ENCODE measurements at regions not wholly inside any gene's neighbourhood (a gene's known extent, or its start where the extent isn't known, plus 50 kb on each side); places are given as distances from the start of the nearest gene placed in this dataset.

- TF ChIP-seq CTCF (conservative IDR thresholded peaks at IDR 0.05; ENCODE audit: low read length), result no peak
- TF ChIP-seq EZH2phosphoT487 (IDR thresholded peaks at IDR 0.05; ENCODE audit: borderline replicate concordance), result no peak
Measured at GRCh38 chr3:106242781-106243180, 374.0 kb upstream of the CBLB start.
